ENCODE measurements at regions not wholly inside any gene's neighbourhood (a gene's known extent, or its start where the extent isn't known, plus 50 kb on each side); places are given as distances from the start of the nearest gene placed in this dataset.

GRCh38 chr12:18992336-18992735 lies 137.2 kb upstream of the PLEKHA5 start:
- TF ChIP-seq, protein P1, sequence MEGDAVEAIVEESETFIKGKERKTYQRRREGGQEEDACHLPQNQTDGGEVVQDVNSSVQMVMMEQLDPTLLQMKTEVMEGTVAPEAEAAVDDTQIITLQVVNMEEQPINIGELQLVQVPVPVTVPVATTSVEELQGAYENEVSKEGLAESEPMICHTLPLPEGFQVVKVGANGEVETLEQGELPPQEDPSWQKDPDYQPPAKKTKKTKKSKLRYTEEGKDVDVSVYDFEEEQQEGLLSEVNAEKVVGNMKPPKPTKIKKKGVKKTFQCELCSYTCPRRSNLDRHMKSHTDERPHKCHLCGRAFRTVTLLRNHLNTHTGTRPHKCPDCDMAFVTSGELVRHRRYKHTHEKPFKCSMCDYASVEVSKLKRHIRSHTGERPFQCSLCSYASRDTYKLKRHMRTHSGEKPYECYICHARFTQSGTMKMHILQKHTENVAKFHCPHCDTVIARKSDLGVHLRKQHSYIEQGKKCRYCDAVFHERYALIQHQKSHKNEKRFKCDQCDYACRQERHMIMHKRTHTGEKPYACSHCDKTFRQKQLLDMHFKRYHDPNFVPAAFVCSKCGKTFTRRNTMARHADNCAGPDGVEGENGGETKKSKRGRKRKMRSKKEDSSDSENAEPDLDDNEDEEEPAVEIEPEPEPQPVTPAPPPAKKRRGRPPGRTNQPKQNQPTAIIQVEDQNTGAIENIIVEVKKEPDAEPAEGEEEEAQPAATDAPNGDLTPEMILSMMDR (IDR thresholded peaks at IDR 0.05), result no peak
- TF ChIP-seq POLR2AphosphoS5 (IDR thresholded peaks at IDR 0.05) (no peak), EP300 (IDR thresholded peaks at IDR 0.05) (no peak), POLR2A (IDR thresholded peaks at IDR 0.05) (no peak)

Measured in sigmoid colon (tissue), 4 donors.